ENCODE measurements at regions not wholly inside any gene's neighbourhood (a gene's known extent, or its start where the extent isn't known, plus 50 kb on each side); places are given as distances from the start of the nearest gene placed in this dataset.
"Not testable (repeated sequence)": the region's sequence is repeated elsewhere in the genome, so short reads cannot be mapped to it uniquely, and the experiment has no call there.

GRCh38 chr2:111444516-111444915 is 323.8 kb downstream of the BCL2L11 start:
- not testable (repeated sequence) for DNase-seq

GRCh38 chr2:111445191-111445929 is 324.6 kb downstream of the BCL2L11 start:
- not testable (repeated sequence) for DNase-seq

GRCh38 chr2:111445941-111446340 is 325.2 kb downstream of the BCL2L11 start:
- DNase-seq: not testable (repeated sequence)

GRCh38 chr2:111447482-111447881 is 326.8 kb downstream of the BCL2L11 start:
- not testable (repeated sequence) for DNase-seq

GRCh38 chr2:111448796-111449195 is 328.1 kb downstream of the BCL2L11 start:
- not testable (repeated sequence) for DNase-seq

- not testable (repeated sequence) for DNase-seq
Measured at GRCh38 chr2:111450526-111450925, 329.8 kb downstream of the BCL2L11 start.

- DNase-seq: not testable (repeated sequence)
Measured at GRCh38 chr2:111451692-111452199, 331.0 kb downstream of the BCL2L11 start.

GRCh38 chr2:111452208-111452607 is 331.5 kb downstream of the BCL2L11 start:
- DNase-seq: not testable (repeated sequence)

GRCh38 chr2:111453308-111453707 is 332.6 kb downstream of the BCL2L11 start:
- DNase-seq: not testable (repeated sequence)

GRCh38 chr2:111453816-111454215 is 333.1 kb downstream of the BCL2L11 start:
- DNase-seq: not testable (repeated sequence)

- not testable (repeated sequence) for DNase-seq
Measured at GRCh38 chr2:111454404-111454803, 333.7 kb downstream of the BCL2L11 start.

GRCh38 chr2:111455016-111456015 is 334.6 kb downstream of the BCL2L11 start:
- not testable (repeated sequence) for DNase-seq

- DNase-seq: not testable (repeated sequence)
Measured at GRCh38 chr2:111457191-111457590, 336.5 kb downstream of the BCL2L11 start.

- DNase-seq: not testable (repeated sequence)
Measured at GRCh38 chr2:111460901-111461300, 340.2 kb downstream of the BCL2L11 start.

GRCh38 chr2:111461831-111462230 is 341.1 kb downstream of the BCL2L11 start:
- DNase-seq: not testable (repeated sequence)

GRCh38 chr2:111462572-111462971 is 341.9 kb downstream of the BCL2L11 start:
- not testable (repeated sequence) for DNase-seq

GRCh38 chr2:111463238-111463848 is 342.6 kb downstream of the BCL2L11 start:
- DNase-seq: not testable (repeated sequence)

GRCh38 chr2:111463956-111464355 is 343.2 kb downstream of the BCL2L11 start:
- DNase-seq: not testable (repeated sequence)

- DNase-seq: not testable (repeated sequence)
Measured at GRCh38 chr2:111464367-111464766, 343.7 kb downstream of the BCL2L11 start.

- not testable (repeated sequence) for DNase-seq
Measured at GRCh38 chr2:111465521-111465920, 344.8 kb downstream of the BCL2L11 start.

- not testable (repeated sequence) for DNase-seq
Measured at GRCh38 chr2:111466744-111467143, 346.0 kb downstream of the BCL2L11 start.

- DNase-seq: not testable (repeated sequence)
Measured at GRCh38 chr2:111470924-111471323, 350.2 kb downstream of the BCL2L11 start.

Data from muscle of arm (tissue), 1 donor.